MCF 10A (cell line): ENCODE measurements at regions not wholly inside any gene's neighbourhood (a gene's known extent, or its start where the extent isn't known, plus 50 kb on each side); places are given as distances from the start of the nearest gene placed in this dataset.

Experiments
- BruUV-seq: library from RNA; stranded (reverse); fragments of 400-500 nt; replicated peaks from 2 replicates; lab custom pipeline; 2021; lab: Mats Ljungman, UMichigan
- CTCF ChIA-PET: fragments of 300-600 bp; sonication (Branson Sonifier 250); formaldehyde crosslinking; extraction: SDS; loops from one replicate; lab custom pipeline; 2021; ENCODE audit warnings: antibody characterized with exemption, inconsistent platforms; lab: Yijun Ruan, JAX
- POLR2A ChIA-PET: fragments of 300-600, 350-650 bp; sonication (Branson Sonifier 250); formaldehyde crosslinking; extraction: SDS; loops from one replicate; lab custom pipeline; 2020; ENCODE audit warnings: antibody characterized with exemption, inconsistent platforms; lab: Yijun Ruan, JAX
- DNase-seq: peaks from one replicate; pipeline ENCODE4 v3.0.0-alpha.2; 2018; ENCODE audit not compliant: unreplicated experiment
- H3K27ac Mint-ChIP-seq: one replicate; pipeline ENCODE4 v1.8.0; 2022; ENCODE audit warnings: mild to moderate bottlenecking, low read depth, mixed read lengths; ENCODE audit not compliant: unreplicated experiment
- H3K27me3 Mint-ChIP-seq: one replicate; pipeline ENCODE4 v1.8.0; 2022; ENCODE audit warnings: mixed read lengths; ENCODE audit not compliant: insufficient read depth, unreplicated experiment
- H3K36me3 Mint-ChIP-seq: one replicate; pipeline ENCODE4 v1.8.0; 2022; ENCODE audit warnings: mild to moderate bottlenecking, moderate library complexity, mixed read lengths; ENCODE audit not compliant: insufficient read depth, unreplicated experiment
- H3K4me1 Mint-ChIP-seq: one replicate; pipeline ENCODE4 v1.8.0; 2022; ENCODE audit warnings: mixed read lengths; ENCODE audit not compliant: insufficient read depth, unreplicated experiment
- H3K4me3 Mint-ChIP-seq: one replicate; pipeline ENCODE4 v1.8.0; 2022; ENCODE audit warnings: mild to moderate bottlenecking, moderate library complexity, mixed read lengths; ENCODE audit not compliant: unreplicated experiment
- H3K9me3 Mint-ChIP-seq: one replicate; pipeline ENCODE4 v1.8.0; 2022; ENCODE audit warnings: mixed read lengths; ENCODE audit not compliant: unreplicated experiment
- CTCF ChIP-seq: fragments of 200-600 bp; IDR thresholded peaks from one replicate; pipeline ENCODE4 v1.8.0; 2022; ENCODE audit warnings: antibody characterized with exemption, mild to moderate bottlenecking; ENCODE audit not compliant: unreplicated experiment
- intact Hi-C: fragments of 100-400 bp; cut with micrococcal nuclease; formaldehyde crosslinking; loops from 2 replicates; pipeline ENCODE4 v1.14.1; 2022

GRCh38 chr7:106570948-106571418, 90.0 kb downstream of the CCDC71L start:
- peaks cover 25% of the 10 kb centered on the region for H3K4me1 Mint-ChIP-seq
- intact Hi-C loops = no loop called here
- ChIA-PET POLR2A (interaction anchor here (0.8 kb wide), 1 partner anchor 196 kb away, joined by 4 read pairs; no protein-coding TSS in a partner anchor), CTCF (interaction anchor here (0.8 kb wide), 1 partner anchor 41 kb away, joined by 4 read pairs; no protein-coding TSS in a partner anchor)
- no peaks in the 10 kb centered on the region for H3K27me3 Mint-ChIP-seq
- BruUV-seq = no TSS peak
- H3K36me3 Mint-ChIP-seq = no peaks in the 10 kb centered on the region
- no peak for TF ChIP-seq CTCF
- no peak overlapping the region for H3K27ac Mint-ChIP-seq
- no peak overlapping the region for H3K4me3 Mint-ChIP-seq
- peaks cover 7% of the 10 kb centered on the region for H3K9me3 Mint-ChIP-seq
- DNase-seq = no peak

- no peak for TF ChIP-seq CTCF
- ChIA-PET POLR2A (interaction anchor here (0.8 kb wide), 1 partner anchor 197 kb away, joined by 4 read pairs; no protein-coding TSS in a partner anchor), CTCF (interaction anchor here (0.8 kb wide), 1 partner anchor 40 kb away, joined by 4 read pairs; no protein-coding TSS in a partner anchor)
- no TSS peak for BruUV-seq
- intact Hi-C loops = no loop called here
- Mint-ChIP-seq H3K9me3 (peaks cover 7% of the 10 kb centered on the region), H3K27ac (no peak overlapping the region), H3K36me3 (no peaks in the 10 kb centered on the region), H3K4me1 (peaks cover 25% of the 10 kb centered on the region), H3K4me3 (no peak overlapping the region), H3K27me3 (no peaks in the 10 kb centered on the region)
- no peak for DNase-seq
These were observed 90.8 kb downstream of the CCDC71L start for GRCh38 chr7:106570146-106570545.

GRCh38 chr7:106569500-106569929, 91.4 kb downstream of the CCDC71L start:
- intact Hi-C loops = no loop called here
- no peaks in the 10 kb centered on the region for H3K27me3 Mint-ChIP-seq
- ChIA-PET POLR2A (interaction anchor here (0.7 to 2.2 kb wide), 5 partner anchors 17 to 353 kb away, joined by 3 to 9 read pairs (median 5); no protein-coding TSS in a partner anchor), CTCF (interaction anchor here (0.8 kb wide), 1 partner anchor 393 kb away, joined by 3 read pairs; no protein-coding TSS in a partner anchor)
- peak overlapping the region; percentile 22 for H3K4me3 Mint-ChIP-seq
- peaks cover 25% of the 10 kb centered on the region for H3K4me1 Mint-ChIP-seq
- peaks cover 7% of the 10 kb centered on the region for H3K9me3 Mint-ChIP-seq
- no TSS peak for BruUV-seq
- DNase-seq = peak; percentile 33
- no peak for TF ChIP-seq CTCF
- no peaks in the 10 kb centered on the region for H3K36me3 Mint-ChIP-seq
- H3K27ac Mint-ChIP-seq = peak overlapping the region; percentile 91

- peak overlapping the region; percentile 22 for H3K4me3 Mint-ChIP-seq
- no peak for TF ChIP-seq CTCF
- no peaks in the 10 kb centered on the region for H3K27me3 Mint-ChIP-seq
- peak overlapping the region; percentile 91 for H3K27ac Mint-ChIP-seq
- DNase-seq = peak; percentile 98
- CTCF ChIA-PET = interaction anchor here (0.5 to 0.8 kb wide), 2 partner anchors 392 to 733 kb away, joined by 3 to 6 read pairs; no protein-coding TSS in a partner anchor
- POLR2A ChIA-PET = interaction anchor here (0.7 to 2.2 kb wide), 8 partner anchors 18 to 1138 kb away, joined by 3 to 9 read pairs (median 4); no protein-coding TSS in a partner anchor
- intact Hi-C loops = no loop called here
- H3K36me3 Mint-ChIP-seq = no peaks in the 10 kb centered on the region
- BruUV-seq = TSS peak; percentile 61
- H3K9me3 Mint-ChIP-seq = peaks cover 7% of the 10 kb centered on the region
- peaks cover 27% of the 10 kb centered on the region for H3K4me1 Mint-ChIP-seq
These were observed 92.1 kb downstream of the CCDC71L start for GRCh38 chr7:106568680-106569499.
